OCI-LY1 (cell line): ENCODE measurements at regions not wholly inside any gene's neighbourhood (a gene's known extent, or its start where the extent isn't known, plus 50 kb on each side); places are given as distances from the start of the nearest gene placed in this dataset.

Experiments
- EZH2 ChIP-seq: fragments of 200-600 bp; sonication (generic), shearing (Covaris generic); IDR thresholded peaks from 2 replicates; pipeline ENCODE4 v1.8.0; 2017; ENCODE audit warnings: borderline replicate concordance, mixed run types, mild to moderate bottlenecking, antibody characterized with exemption, low read length, moderate library complexity, mixed read lengths
- TF ChIP-seq, protein P1 (sequence below): fragments of 200-600 bp; sonication (generic), shearing (Covaris generic); IDR thresholded peaks from 2 replicates; pipeline ENCODE4 v1.5.1; 2017; ENCODE audit warnings: mild to moderate bottlenecking, antibody characterized with exemption, low read length, moderate library complexity, mixed read lengths

GRCh38 chr18:22047485-22047884, 121.9 kb upstream of the GATA6 start:
- TF ChIP-seq, protein P1, sequence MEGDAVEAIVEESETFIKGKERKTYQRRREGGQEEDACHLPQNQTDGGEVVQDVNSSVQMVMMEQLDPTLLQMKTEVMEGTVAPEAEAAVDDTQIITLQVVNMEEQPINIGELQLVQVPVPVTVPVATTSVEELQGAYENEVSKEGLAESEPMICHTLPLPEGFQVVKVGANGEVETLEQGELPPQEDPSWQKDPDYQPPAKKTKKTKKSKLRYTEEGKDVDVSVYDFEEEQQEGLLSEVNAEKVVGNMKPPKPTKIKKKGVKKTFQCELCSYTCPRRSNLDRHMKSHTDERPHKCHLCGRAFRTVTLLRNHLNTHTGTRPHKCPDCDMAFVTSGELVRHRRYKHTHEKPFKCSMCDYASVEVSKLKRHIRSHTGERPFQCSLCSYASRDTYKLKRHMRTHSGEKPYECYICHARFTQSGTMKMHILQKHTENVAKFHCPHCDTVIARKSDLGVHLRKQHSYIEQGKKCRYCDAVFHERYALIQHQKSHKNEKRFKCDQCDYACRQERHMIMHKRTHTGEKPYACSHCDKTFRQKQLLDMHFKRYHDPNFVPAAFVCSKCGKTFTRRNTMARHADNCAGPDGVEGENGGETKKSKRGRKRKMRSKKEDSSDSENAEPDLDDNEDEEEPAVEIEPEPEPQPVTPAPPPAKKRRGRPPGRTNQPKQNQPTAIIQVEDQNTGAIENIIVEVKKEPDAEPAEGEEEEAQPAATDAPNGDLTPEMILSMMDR, result no peak
- no peak for TF ChIP-seq EZH2
